ENCODE measurements at regions not wholly inside any gene's neighbourhood (a gene's known extent, or its start where the extent isn't known, plus 50 kb on each side); places are given as distances from the start of the nearest gene placed in this dataset.
"Not testable (repeated sequence)": the region's sequence is repeated elsewhere in the genome, so short reads cannot be mapped to it uniquely, and the experiment has no call there.

DNA sequence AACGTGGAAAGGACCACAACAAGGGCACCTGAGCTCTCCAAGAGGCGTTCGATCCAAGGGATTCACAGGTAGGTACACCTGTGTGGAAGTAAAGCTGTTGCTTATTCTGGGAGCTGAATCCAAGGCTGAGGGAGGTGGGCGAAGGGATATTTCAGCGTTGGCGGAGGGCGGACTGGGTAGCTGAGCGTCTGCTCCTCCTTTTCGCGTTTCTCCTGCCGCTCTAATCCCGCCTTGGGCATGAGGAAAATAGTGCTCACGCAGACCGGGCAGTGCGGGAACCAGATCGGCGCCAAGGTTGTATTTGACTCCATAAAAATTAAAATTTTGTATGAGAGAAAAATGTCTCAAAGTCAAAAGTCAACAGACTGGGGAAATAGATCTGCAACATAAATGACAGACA, 3966.2 kb upstream of the OR11H1 start:
- H3K27ac ChIP-seq = not testable (repeated sequence)

DNA sequence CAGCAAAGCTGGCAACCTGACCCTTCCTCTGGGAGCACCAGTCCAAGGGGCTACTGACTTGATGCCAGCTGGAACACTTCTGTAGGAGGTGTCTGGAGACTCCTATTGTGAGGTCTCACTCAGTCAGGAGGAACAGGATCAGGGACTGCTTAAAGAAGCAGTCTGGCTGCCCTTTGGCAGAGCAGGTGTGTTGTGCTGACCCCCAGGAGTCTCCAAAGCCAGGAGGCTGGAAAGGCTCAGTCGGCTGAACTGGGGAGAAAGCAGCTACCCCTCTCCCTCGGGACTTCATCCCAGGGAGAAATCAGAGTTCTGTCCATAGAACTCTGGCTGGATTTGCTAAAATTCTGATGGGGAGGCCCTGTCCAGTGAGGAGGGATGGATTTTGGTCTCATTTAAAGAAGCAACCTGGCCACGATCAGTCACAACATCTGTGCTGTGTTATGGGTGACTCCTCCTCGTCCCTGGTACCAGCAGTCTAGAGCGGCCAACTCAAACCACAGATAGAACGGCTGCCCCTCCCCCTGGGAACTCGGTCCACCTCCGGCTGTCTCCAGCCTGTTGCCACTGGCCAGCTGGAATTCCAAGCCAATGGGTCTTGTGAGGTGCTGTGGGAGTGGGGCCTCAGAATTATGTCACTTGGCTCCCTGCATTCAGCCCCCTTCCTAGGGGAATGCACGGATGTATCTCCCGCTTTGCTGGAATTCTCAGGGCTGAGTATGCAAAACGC, 3959.0 kb upstream of the OR11H1 start:
- not testable (repeated sequence) for H3K27ac ChIP-seq

DNA sequence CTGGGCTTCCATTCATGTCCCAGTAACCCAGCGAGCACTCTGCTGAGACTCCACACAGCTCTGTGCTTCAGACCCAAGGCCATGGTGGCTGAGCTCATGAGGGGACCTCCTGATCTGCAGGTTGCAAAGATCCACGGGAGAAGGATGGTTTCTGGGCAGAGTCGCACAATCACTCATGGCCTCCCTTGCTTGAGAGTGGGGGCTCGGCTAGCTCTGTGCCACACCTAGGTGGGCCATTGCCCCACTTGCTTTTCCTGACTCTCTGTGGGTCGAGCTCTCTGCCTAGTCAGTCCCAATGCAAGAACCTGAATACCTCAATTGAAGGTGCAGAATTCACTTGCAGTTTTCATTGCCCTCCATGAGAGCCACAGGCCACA, 3958.4 kb upstream of the OR11H1 start:
- not testable (repeated sequence) for H3K27ac ChIP-seq

DNA sequence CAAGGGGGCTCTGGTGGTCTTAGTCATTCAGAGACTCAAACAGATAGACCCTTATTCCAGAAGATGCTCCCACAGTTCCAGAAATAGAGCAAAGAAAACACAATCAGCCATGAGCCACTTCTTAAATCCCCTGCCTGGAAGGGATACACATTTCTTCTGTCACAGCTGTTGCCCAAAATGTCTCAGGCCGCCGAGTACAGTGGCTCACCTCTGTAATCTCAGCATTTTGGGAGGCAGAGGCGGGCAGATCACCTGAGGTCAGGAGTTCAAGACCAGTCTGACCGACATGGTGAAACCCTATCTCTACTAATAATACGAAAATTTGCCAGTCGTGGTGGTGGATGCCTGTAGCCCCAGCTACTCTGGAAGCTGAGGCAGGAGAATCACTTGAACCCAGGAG, 3954.8 kb upstream of the OR11H1 start:
- not testable (repeated sequence) for H3K27ac ChIP-seq

- H3K27ac ChIP-seq = not testable (repeated sequence)
Measured at GRCh38 chr22:11574231-11574630, 3953.8 kb upstream of the OR11H1 start.

DNA sequence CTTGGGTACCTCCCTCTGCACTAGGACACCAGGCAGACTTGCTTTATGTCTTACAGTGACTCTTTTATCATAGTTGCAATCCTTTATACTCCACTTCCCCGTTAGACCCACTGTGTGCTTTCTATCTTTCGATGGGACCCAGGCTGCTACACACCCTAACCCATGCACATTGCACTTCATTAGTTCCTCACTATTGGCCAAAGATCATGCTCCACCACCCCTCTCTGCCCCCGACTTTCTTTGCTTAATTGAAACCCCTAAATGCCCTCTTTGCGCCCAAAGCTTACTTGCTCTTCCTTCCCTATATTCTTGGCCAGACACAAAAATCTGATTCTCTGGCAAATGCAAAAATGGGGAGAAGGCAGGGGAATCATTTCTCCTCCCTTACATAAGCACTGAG, 3953.3 kb upstream of the OR11H1 start:
- H3K27ac ChIP-seq = not testable (repeated sequence)

- H3K27ac ChIP-seq = not testable (repeated sequence)
Measured at GRCh38 chr22:11576740-11577139, 3951.3 kb upstream of the OR11H1 start.

DNA sequence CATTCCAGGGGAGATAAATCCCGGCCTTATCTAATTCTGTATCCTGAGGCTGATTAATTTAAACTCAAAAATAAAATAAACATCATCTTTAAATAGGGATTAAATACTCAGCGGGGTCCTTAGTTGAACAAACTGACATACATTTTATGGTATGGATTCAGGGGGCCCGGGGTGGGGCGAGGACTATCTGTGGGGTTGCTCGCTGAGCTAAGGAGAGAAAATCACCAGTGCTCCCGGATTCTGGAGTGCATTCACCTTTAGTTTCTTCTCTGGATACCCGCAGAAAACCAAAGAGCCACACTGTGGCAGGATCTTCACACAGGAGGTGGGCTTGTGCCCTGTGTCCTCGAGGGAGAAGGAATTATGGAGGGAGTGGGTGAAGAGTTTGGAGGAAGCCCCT, 3949.9 kb upstream of the OR11H1 start:
- not testable (repeated sequence) for H3K27ac ChIP-seq

DNA sequence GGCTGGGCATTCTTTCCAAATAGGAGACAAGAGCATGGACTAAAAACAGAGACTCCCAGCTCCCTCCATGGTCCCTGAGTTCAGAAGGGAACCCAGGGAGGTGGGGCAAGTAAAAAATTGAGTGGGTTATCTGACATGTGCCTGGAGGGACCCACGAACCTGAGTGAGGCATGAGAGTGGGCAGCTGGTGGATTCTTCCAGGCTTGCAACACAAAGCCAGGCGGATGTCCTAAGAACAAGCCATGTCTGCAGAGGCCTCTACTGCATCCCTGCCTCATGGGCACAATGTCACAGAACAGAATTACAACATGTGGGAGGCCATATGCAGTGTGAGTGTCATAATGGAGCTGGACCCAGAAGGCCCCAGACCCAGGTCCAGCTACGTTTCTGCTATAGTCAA, 3949.4 kb upstream of the OR11H1 start:
- H3K27ac ChIP-seq = not testable (repeated sequence)

DNA sequence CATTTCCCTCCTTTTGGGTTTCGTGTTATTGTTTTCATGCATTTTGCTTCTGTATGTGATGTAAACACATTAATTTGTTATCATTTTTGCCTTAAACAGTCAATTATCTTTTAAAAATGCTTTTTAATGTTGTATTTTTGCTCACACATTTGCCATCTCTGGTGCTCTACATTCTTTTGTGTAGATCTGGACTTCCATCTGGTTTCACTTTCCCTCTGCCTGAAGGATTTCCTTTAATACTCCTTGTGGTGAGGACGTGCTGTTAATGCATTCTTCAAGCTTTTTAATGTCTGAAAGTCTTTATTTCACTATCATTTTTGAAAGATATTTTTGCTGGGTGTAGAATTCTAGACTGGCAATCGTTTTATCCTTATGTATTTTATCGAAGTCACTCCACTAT, 3945.9 kb upstream of the OR11H1 start:
- H3K27ac ChIP-seq = not testable (repeated sequence)

- H3K27ac ChIP-seq = not testable (repeated sequence)
Measured at GRCh38 chr22:11584231-11584630, 3943.8 kb upstream of the OR11H1 start.

DNA sequence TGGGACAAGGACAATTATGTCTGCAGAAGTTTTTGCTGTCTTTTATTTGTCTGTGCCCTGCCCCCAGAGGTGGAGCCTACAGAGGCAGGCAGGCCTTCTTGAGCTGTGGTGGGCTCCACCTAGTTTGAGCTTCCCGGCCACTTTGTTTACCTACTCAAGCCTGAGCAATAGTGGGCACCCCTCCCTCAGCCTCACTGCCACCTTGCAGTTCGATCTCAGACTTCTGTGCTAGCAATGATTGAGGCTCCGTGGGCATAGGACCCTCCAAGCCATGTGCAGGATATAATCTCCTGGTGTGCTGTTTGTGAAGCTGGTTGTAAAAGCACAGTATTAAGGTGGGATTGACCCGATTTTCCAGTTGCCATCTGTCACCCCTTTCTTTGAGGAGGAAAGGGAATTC, 3933.4 kb upstream of the OR11H1 start:
- H3K27ac ChIP-seq = not testable (repeated sequence)

GRCh38 chr22:11597666-11598358, 3930.2 kb upstream of the OR11H1 start:
- not testable (repeated sequence) for H3K27ac ChIP-seq

DNA sequence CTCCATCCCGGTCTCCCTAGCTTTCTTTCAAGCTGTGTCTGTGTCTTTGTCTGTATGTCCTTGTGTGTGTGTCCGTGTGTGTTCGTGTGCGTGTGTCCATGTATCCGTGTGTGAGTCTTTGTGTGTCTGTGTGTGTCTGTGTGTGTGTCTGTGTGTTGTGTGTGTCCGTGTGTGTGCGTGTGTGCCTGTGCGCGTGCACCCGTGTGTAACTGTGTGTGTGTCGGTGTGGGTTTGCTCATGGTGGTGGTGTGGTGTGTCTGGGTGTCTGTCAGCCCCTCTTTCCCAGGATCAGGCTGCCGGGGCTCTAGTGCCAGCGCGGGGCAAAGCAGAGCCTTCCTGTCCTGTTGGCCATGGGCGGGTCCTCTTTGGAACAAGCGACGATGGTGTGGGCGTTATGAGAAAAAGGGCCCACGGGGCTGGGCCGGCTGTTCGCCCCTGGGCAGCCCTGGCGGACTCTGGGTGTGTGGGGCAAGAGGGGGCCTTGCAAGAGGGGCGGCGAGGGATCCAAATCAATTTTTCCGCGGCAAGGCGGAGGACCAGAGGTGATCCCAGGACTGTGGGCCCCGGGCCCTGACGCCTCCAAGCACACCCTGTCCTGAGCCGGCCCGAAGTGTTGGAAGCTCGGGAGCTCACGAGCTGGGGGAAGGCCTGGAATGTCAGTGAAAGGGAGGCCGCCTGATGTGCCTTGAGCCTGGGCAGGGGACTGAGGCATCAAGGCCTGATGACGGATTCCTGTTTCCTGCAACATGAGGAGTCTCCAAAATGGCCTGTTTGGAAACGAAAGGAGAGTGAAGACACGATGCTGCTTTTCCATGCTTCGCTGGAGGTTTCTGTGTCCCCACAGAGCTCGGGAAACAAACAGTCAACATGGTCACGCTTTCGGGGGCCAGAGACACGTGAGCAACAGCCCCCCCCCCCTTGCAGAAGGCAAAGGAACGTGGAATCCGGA, 3929.2 kb upstream of the OR11H1 start:
- H3K27ac ChIP-seq = no peak overlapping the region
- TF ChIP-seq ZFX (IDR thresholded peaks at IDR 0.05) = no peak
- TF ChIP-seq, protein P1, sequence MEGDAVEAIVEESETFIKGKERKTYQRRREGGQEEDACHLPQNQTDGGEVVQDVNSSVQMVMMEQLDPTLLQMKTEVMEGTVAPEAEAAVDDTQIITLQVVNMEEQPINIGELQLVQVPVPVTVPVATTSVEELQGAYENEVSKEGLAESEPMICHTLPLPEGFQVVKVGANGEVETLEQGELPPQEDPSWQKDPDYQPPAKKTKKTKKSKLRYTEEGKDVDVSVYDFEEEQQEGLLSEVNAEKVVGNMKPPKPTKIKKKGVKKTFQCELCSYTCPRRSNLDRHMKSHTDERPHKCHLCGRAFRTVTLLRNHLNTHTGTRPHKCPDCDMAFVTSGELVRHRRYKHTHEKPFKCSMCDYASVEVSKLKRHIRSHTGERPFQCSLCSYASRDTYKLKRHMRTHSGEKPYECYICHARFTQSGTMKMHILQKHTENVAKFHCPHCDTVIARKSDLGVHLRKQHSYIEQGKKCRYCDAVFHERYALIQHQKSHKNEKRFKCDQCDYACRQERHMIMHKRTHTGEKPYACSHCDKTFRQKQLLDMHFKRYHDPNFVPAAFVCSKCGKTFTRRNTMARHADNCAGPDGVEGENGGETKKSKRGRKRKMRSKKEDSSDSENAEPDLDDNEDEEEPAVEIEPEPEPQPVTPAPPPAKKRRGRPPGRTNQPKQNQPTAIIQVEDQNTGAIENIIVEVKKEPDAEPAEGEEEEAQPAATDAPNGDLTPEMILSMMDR (conservative IDR thresholded peaks at IDR 0.05) = no peak

DNA sequence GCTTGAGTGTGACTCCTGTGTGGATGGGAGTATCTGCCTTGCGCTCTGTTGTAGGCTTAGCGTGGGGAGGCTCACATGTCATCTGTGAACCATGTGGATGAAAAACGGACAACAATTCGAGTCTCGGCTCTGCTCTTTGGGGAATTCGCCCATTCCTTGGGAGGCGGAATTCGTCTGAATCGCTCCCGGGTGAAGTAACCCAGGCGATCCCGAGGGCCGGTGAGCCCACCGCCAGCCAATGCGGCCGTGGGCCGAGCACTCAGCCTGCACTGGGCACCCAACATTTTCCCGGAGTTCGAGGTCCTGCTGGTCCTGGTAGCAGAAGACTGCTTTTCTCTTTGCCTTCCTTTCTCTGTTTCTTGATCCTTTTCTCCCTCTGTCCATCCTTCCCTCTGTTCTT, 3928.5 kb upstream of the OR11H1 start:
- H3K27ac ChIP-seq = not testable (repeated sequence)

DNA sequence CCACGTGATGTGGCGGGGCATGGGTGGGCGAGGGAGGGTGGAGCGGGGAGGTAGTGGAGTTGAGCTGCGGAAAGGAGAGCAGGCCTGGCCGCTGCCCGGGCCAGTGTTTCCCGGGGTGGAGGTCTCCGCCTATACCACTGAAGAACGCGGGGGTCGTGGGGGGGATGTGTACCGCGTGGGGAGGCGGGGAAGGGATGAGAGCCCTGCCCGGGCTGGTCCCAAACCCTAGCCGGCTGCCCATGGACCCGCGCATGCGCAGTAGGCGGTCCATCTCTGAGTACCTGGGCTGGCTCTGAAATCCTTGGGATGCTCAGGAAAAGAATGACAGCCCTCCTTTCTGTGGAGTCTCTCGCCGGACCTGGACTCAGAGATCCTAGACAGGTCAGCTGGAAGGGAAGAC, 3927.8 kb upstream of the OR11H1 start:
- not testable (repeated sequence) for H3K27ac ChIP-seq

- not testable (repeated sequence) for H3K27ac ChIP-seq
Measured at GRCh38 chr22:11600896-11601890, 3926.8 kb upstream of the OR11H1 start.

- H3K27ac ChIP-seq = not testable (repeated sequence)
Measured at GRCh38 chr22:11604635-11605395, 3923.2 kb upstream of the OR11H1 start.

Measured in C4-2B (cell line).